IMR-90 (cell line): ENCODE measurements at regions not wholly inside any gene's neighbourhood (a gene's known extent, or its start where the extent isn't known, plus 50 kb on each side); places are given as distances from the start of the nearest gene placed in this dataset.

ENCODE experiments used
- ATAC-seq: fragments of 200-7000 bp; cut with Tn5 transposase; 2 replicates; pipeline ENCODE4 v1.9.1; 2020; ENCODE audit warnings: low read depth, mild to moderate bottlenecking, moderate library complexity
- BruUV-seq: library from RNA; stranded (reverse); fragments of 400-500 nt; replicated peaks from 2 replicates; lab custom pipeline; 2021; lab: Mats Ljungman, UMichigan
- CTCF ChIA-PET: fragments of 300-600 bp; formaldehyde crosslinking; extraction: SDS; loops from one replicate; lab custom pipeline; 2021; ENCODE audit warnings: antibody characterized with exemption; lab: Yijun Ruan, JAX
- POLR2A ChIA-PET: fragments of 300-600 bp; sonication (Branson Sonifier 250); formaldehyde crosslinking; loops from one replicate; lab custom pipeline; 2022; ENCODE audit warnings: antibody characterized with exemption; ENCODE audit not compliant: unreplicated experiment; lab: Charles Lee
- DNase-seq: peaks from one replicate; pipeline ENCODE4 v3.0.0; 2013
- H2AFZ ChIP-seq: replicated peaks from 2 replicates; pipeline ENCODE3; 2013; ENCODE audit warnings: low read length, mild to moderate bottlenecking; ENCODE audit not compliant: poor library complexity
- H2AK5ac ChIP-seq: 2 replicates; pipeline ENCODE4 v1.6.1; 2013; ENCODE audit warnings: low read depth, low read length, inconsistent platforms
- H2AK9ac ChIP-seq: replicated peaks from 2 replicates; pipeline ENCODE3; 2013; ENCODE audit warnings: mild to moderate bottlenecking, low read depth, low read length, moderate library complexity; ENCODE audit not compliant: poor library complexity
- H2BK120ac ChIP-seq: 2 replicates; pipeline ENCODE4 v1.6.1; 2013; ENCODE audit warnings: low read depth, low read length, inconsistent platforms
- H2BK15ac ChIP-seq: 3 replicates; pipeline ENCODE4 v1.6.1; 2013; ENCODE audit warnings: low read depth, low read length, inconsistent platforms
- H2BK20ac ChIP-seq: 2 replicates; pipeline ENCODE4 v1.6.1; 2013; ENCODE audit warnings: low read depth, mild to moderate bottlenecking, inconsistent platforms, low read length, moderate library complexity
- H2BK5ac ChIP-seq: 2 replicates; pipeline ENCODE4 v1.6.1; 2013; ENCODE audit warnings: mild to moderate bottlenecking, low read depth, low read length, inconsistent platforms; ENCODE audit not compliant: poor library complexity, severe bottlenecking
- H3K14ac ChIP-seq: replicated peaks from 2 replicates; pipeline ENCODE4 v1.6.1; 2013; ENCODE audit warnings: low read depth, low read length, inconsistent platforms
- H3K18ac ChIP-seq: 2 replicates; pipeline ENCODE4 v1.6.1; 2013; ENCODE audit warnings: low read depth, low read length, control low read depth
- H3K23ac ChIP-seq: 2 replicates; pipeline ENCODE4 v1.6.1; 2013; ENCODE audit warnings: low read depth, low read length, inconsistent platforms
- H3K27ac ChIP-seq: 2 replicates; pipeline ENCODE4 v1.5.1; 2013; ENCODE audit warnings: mild to moderate bottlenecking, control low read depth, low read length; ENCODE audit not compliant: insufficient read depth
- H3K27me3 ChIP-seq: 2 replicates; pipeline ENCODE4 v1.6.1; 2013; ENCODE audit warnings: low read length; ENCODE audit not compliant: control insufficient read depth, insufficient read depth
- H3K36me3 ChIP-seq: 2 replicates; pipeline ENCODE4 v1.6.1; 2013; ENCODE audit warnings: low read length, mixed read lengths; ENCODE audit not compliant: control insufficient read depth, insufficient read depth
- H3K4ac ChIP-seq: 2 replicates; pipeline ENCODE4 v1.6.1; 2013; ENCODE audit warnings: low read depth, low read length, inconsistent platforms
- H3K4me1 ChIP-seq: 2 replicates; pipeline ENCODE4 v1.6.1; 2013; ENCODE audit warnings: low read length, mixed read lengths; ENCODE audit not compliant: control insufficient read depth, insufficient read depth
- H3K4me2 ChIP-seq: 2 replicates; pipeline ENCODE4 v1.6.1; 2013; ENCODE audit warnings: low read depth, mild to moderate bottlenecking, control low read depth, low read length, moderate library complexity
- H3K4me3 ChIP-seq: 2 replicates; pipeline ENCODE4 v1.5.1; 2013; ENCODE audit warnings: low read depth, mild to moderate bottlenecking, control low read depth, low read length, moderate library complexity; ENCODE audit not compliant: insufficient read depth
- H3K56ac ChIP-seq: 2 replicates; pipeline ENCODE4 v1.6.1; 2013; ENCODE audit warnings: low read length, inconsistent platforms; ENCODE audit not compliant: insufficient read depth; ENCODE audit errors: extremely low read depth
- H3K79me1 ChIP-seq, 2 experiments: 2 replicates each; pipeline ENCODE4 v1.6.1; 2013; ENCODE audit warnings: low read length in 2 of 2, inconsistent platforms in 1 of 2, low read depth in 1 of 2
- H3K9ac ChIP-seq: 2 replicates; pipeline ENCODE4 v1.6.1; 2013; ENCODE audit warnings: low read depth, low read length, control low read depth
- H3K9me1 ChIP-seq: 2 replicates; pipeline ENCODE4 v1.6.1; 2013; ENCODE audit warnings: low read length, inconsistent platforms; ENCODE audit not compliant: insufficient read depth
- H3K9me3 ChIP-seq: 2 replicates; pipeline ENCODE4 v1.6.1; 2013; ENCODE audit warnings: low read length; ENCODE audit not compliant: control insufficient read depth, insufficient read depth
- H4K20me1 ChIP-seq: 2 replicates; pipeline ENCODE4 v1.6.1; 2013; ENCODE audit warnings: low read length, inconsistent platforms; ENCODE audit not compliant: insufficient read depth
- H4K5ac ChIP-seq: 2 replicates; pipeline ENCODE4 v1.6.1; 2013; ENCODE audit warnings: mild to moderate bottlenecking, low read depth, low read length, control low read depth
- H4K8ac ChIP-seq, 2 experiments: 2 replicates each; pipeline ENCODE4 v1.6.1; 2013; ENCODE audit warnings: low read depth in 2 of 2, low read length in 2 of 2, control low read depth in 1 of 2, inconsistent platforms in 1 of 2
- H4K91ac ChIP-seq: 2 replicates; pipeline ENCODE4 v1.6.1; 2013; ENCODE audit warnings: low read depth, low read length, inconsistent platforms; ENCODE audit not compliant: insufficient read depth
- CEBPB ChIP-seq: IDR thresholded peaks from 2 replicates; pipeline ENCODE4 v1.6.1; 2012; ENCODE audit warnings: low read depth, low read length, improper control_type of control experiment
- WGBS, 2 experiments: methylation state at CpG; one replicate each; pipeline versions ENCODE4 v1.1.5 to v1.1.7; 2013; ENCODE audit warnings: missing lambda C conversion rate in 2 of 2; ENCODE audit not compliant: insufficient read length in 1 of 2; ENCODE audit errors: extremely low coverage in 2 of 2; 5-methylcytosine and 5-hydroxymethylcytosine counted together
- dilution Hi-C: fragments of 300-500 bp; cut with HindIII; formaldehyde crosslinking; loops from one replicate; pipeline ENCODE4 v1.14.3; 2018; ENCODE audit warnings: low sequenced_read_pairs; ENCODE audit not compliant: unreplicated experiment
- in situ Hi-C: fragments of 300-500 bp; cut with MboI; formaldehyde crosslinking; loops from 3 replicates; pipeline ENCODE4 v1.14.3; 2019; ENCODE audit warnings: low sequenced_read_pairs, inconsistent platforms, mixed read lengths
- intact Hi-C: fragments of 100-400 bp; cut with micrococcal nuclease; formaldehyde crosslinking; loops from 2 replicates; pipeline ENCODE4 v1.10.0; 2022

- peak; percentile 23 for DNase-seq
- Histone ChIP-seq H2BK5ac (no peak overlapping the region), H2AK9ac (no peak overlapping the region), H4K20me1 (no peaks in the 10 kb centered on the region), H2AFZ (no peak overlapping the region), H2BK120ac (no peak overlapping the region), H3K4ac (no peak overlapping the region), H4K8ac (no peak overlapping the region), H2AK5ac (no peak overlapping the region), H2BK20ac (no peak overlapping the region), H3K36me3 (no peaks in the 10 kb centered on the region), H3K56ac (no peak overlapping the region), H3K27me3 (no peaks in the 10 kb centered on the region), H3K18ac (no peak overlapping the region), H3K23ac (no peak overlapping the region), H3K4me2 (no peak overlapping the region), H4K5ac (no peak overlapping the region), H3K27ac (no peak overlapping the region), H3K9me3 (peaks cover 7% of the 10 kb centered on the region), H4K91ac (no peak overlapping the region), H2BK15ac (no peak overlapping the region), H3K4me3 (no peak overlapping the region), H3K79me1 (no peaks in the 10 kb centered on the region), H3K9me1 (no peaks in the 10 kb centered on the region), H3K14ac (no peak overlapping the region), H3K4me1 (no peaks in the 10 kb centered on the region), H3K9ac (no peak overlapping the region)
- no CpG with 5 or more reads among the region's 8 CpGs for WGBS, 2 experiments
- BruUV-seq, result no TSS peak
- in situ Hi-C loops, result no loop called here
- CTCF ChIA-PET, result no interaction called here
- no peak for ATAC-seq
- POLR2A ChIA-PET, result no interaction called here
- no peak for TF ChIP-seq CEBPB
- intact Hi-C loops, result no loop called here
- dilution Hi-C loops, result no loop called here
Observed at GRCh38 chr2:107025869-107026380, 140.0 kb upstream of the ST6GAL2 start.
